Fibroblast of skin of left quadriceps (primary cell): ENCODE measurements at regions not wholly inside any gene's neighbourhood (a gene's known extent, or its start where the extent isn't known, plus 50 kb on each side); places are given as distances from the start of the nearest gene placed in this dataset.
A peak's percentile ranks its signal among the peaks of the same experiment; 100 is the strongest.
"Not testable (repeated sequence)": the region's sequence is repeated elsewhere in the genome, so short reads cannot be mapped to it uniquely, and the experiment has no call there.

ENCODE experiments used
- DNase-seq, 2 experiments: peaks; one replicate each; pipeline ENCODE4 v3.0.0-alpha.2; 2013; ENCODE audit warnings: low read depth in 2 of 2

- no peak for DNase-seq
Observed at GRCh38 chr6:93183531-93183972, 235.8 kb downstream of the EPHA7 start.

- no peak for DNase-seq
Observed at GRCh38 chr6:93182938-93183479, 236.3 kb downstream of the EPHA7 start.

GRCh38 chr6:93177918-93178317, 241.4 kb downstream of the EPHA7 start:
- DNase-seq, result no peak

GRCh38 chr6:93177438-93177837, 241.9 kb downstream of the EPHA7 start:
- DNase-seq, result no peak

GRCh38 chr6:93176070-93176469, 243.3 kb downstream of the EPHA7 start:
- DNase-seq, result no peak

GRCh38 chr6:93173573-93173972, 245.8 kb downstream of the EPHA7 start:
- DNase-seq, result not testable (repeated sequence)

- DNase-seq, result no peak
Observed at GRCh38 chr6:93165850-93166430, 253.4 kb downstream of the EPHA7 start.

- no peak for DNase-seq
Observed at GRCh38 chr6:93164781-93165180, 254.6 kb downstream of the EPHA7 start.

- DNase-seq, result no peak
Observed at GRCh38 chr6:93163146-93163545, 256.2 kb downstream of the EPHA7 start.

- DNase-seq, result no peak
Observed at GRCh38 chr6:93139408-93140081, 279.8 kb downstream of the EPHA7 start.

- no peak for DNase-seq
Observed at GRCh38 chr6:93136111-93136510, 283.2 kb downstream of the EPHA7 start.

- no peak for DNase-seq
Observed at GRCh38 chr6:93124006-93124632, 295.2 kb downstream of the EPHA7 start.

- no peak for DNase-seq
Observed at GRCh38 chr6:93123585-93123984, 295.8 kb downstream of the EPHA7 start.

GRCh38 chr6:93120154-93120742, 299.1 kb downstream of the EPHA7 start:
- DNase-seq, result no peak

- DNase-seq, result no peak
Observed at GRCh38 chr6:93105907-93106306, 313.5 kb downstream of the EPHA7 start.

- DNase-seq, result no peak
Observed at GRCh38 chr6:93105017-93105416, 314.3 kb downstream of the EPHA7 start.

- no peak for DNase-seq
Observed at GRCh38 chr6:93104195-93104817, 315.1 kb downstream of the EPHA7 start.

GRCh38 chr6:93088621-93089501, 330.5 kb downstream of the EPHA7 start:
- peak; percentile 52 to 62 for DNase-seq

GRCh38 chr6:93087606-93088005, 331.8 kb downstream of the EPHA7 start:
- DNase-seq, result no peak

GRCh38 chr6:93086351-93086750, 333.0 kb downstream of the EPHA7 start:
- DNase-seq, result no peak
